ENCODE measurements at regions not wholly inside any gene's neighbourhood (a gene's known extent, or its start where the extent isn't known, plus 50 kb on each side); places are given as distances from the start of the nearest gene placed in this dataset.

- no peak for TF ChIP-seq FOXK1 (CRISPR knock-in tag; IDR thresholded peaks at IDR 0.05)
- TF ChIP-seq ZNF138 (CRISPR knock-in tag; conservative IDR thresholded peaks at IDR 0.05) = no peak
- no peak for TF ChIP-seq ZNF425 (CRISPR knock-in tag; conservative IDR thresholded peaks at IDR 0.05)
- no peak for TF ChIP-seq CTCF (IDR thresholded peaks at IDR 0.05)
- TF ChIP-seq, protein P1, sequence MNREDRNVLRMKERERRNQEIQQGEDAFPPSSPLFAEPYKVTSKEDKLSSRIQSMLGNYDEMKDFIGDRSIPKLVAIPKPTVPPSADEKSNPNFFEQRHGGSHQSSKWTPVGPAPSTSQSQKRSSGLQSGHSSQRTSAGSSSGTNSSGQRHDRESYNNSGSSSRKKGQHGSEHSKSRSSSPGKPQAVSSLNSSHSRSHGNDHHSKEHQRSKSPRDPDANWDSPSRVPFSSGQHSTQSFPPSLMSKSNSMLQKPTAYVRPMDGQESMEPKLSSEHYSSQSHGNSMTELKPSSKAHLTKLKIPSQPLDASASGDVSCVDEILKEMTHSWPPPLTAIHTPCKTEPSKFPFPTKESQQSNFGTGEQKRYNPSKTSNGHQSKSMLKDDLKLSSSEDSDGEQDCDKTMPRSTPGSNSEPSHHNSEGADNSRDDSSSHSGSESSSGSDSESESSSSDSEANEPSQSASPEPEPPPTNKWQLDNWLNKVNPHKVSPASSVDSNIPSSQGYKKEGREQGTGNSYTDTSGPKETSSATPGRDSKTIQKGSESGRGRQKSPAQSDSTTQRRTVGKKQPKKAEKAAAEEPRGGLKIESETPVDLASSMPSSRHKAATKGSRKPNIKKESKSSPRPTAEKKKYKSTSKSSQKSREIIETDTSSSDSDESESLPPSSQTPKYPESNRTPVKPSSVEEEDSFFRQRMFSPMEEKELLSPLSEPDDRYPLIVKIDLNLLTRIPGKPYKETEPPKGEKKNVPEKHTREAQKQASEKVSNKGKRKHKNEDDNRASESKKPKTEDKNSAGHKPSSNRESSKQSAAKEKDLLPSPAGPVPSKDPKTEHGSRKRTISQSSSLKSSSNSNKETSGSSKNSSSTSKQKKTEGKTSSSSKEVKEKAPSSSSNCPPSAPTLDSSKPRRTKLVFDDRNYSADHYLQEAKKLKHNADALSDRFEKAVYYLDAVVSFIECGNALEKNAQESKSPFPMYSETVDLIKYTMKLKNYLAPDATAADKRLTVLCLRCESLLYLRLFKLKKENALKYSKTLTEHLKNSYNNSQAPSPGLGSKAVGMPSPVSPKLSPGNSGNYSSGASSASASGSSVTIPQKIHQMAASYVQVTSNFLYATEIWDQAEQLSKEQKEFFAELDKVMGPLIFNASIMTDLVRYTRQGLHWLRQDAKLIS (CRISPR knock-in tag; IDR thresholded peaks at IDR 0.05; ENCODE audit: borderline replicate concordance) = no peak
- no peak for TF ChIP-seq NR2C2 (CRISPR knock-in tag; IDR thresholded peaks at IDR 0.05)
- TF ChIP-seq JUN (CRISPR knock-in tag; IDR thresholded peaks at IDR 0.05) = no peak
- TF ChIP-seq ATF1 (CRISPR knock-in tag; IDR thresholded peaks at IDR 0.05) = no peak
- TF ChIP-seq TP53 (CRISPR knock-in tag; IDR thresholded peaks at IDR 0.05) = no peak
- no peak for TF ChIP-seq GABPB1 (CRISPR knock-in tag; IDR thresholded peaks at IDR 0.05)
- no peak for TF ChIP-seq ZNF232 (CRISPR knock-in tag; IDR thresholded peaks at IDR 0.05)
- TF ChIP-seq ZNF121 (CRISPR knock-in tag; IDR thresholded peaks at IDR 0.05) = no peak
Observed at GRCh38 chr3:14312375-14312774, 90.0 kb upstream of the SLC6A6 start.

Data from WTC11 (cell line).